Cardiac septum (tissue), 1 donor: ENCODE measurements at regions not wholly inside any gene's neighbourhood (a gene's known extent, or its start where the extent isn't known, plus 50 kb on each side); places are given as distances from the start of the nearest gene placed in this dataset.
"Not testable (repeated sequence)": the region's sequence is repeated elsewhere in the genome, so short reads cannot be mapped to it uniquely, and the experiment has no call there.

Experiments used
- DNase-seq: peaks from one replicate; pipeline ENCODE4 v3.0.0-alpha.2; 2020; ENCODE audit warnings: low spot score
- intact Hi-C: fragments of 100-400 bp; cut with DNase I; formaldehyde crosslinking; loops from one replicate; pipeline ENCODE4 v1.14.0; 2022
- donor health status: DM: no; HTN: no; CAD: no.

DNA sequence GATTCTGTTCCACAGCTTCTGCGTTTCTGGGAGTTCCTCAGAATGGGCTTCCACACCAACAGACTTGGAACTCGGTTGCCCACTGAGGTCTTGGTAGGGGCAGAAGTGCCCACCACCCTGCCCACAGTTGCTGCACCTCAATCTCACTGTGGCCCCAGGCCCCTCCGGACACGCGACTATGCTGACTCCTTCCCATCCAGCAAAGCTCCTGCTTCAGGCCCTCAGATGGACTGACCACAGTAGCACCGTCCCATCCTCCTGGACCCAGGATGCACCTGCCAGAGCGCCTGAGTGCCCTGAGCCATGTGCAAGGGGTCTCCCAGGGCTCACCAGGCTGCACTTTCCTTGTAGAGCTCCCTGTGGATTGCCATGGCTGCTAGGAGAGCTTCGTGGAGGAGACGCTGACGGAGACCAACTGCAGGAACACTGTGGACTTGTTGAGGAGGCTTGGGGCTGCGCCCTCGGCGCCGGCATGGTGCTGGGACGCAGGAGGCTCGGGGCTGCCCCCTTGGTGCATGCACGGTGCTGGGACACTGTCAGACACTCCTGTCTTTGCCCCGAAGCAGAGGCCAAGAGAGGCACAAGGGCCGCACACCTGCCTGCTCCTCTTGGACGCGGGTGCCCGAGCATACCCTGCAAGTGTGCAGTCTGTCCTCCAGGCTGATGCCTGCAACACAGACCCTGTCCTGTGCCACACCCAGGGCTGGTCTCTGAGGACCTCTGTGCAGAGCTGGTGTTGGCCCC is 201.3 kb downstream of the LIPI start:
- DNase-seq, intact Hi-C loops: not testable (repeated sequence)

GRCh38 chr21:14008436-14008835 is 202.3 kb downstream of the LIPI start:
- DNase-seq, intact Hi-C loops: not testable (repeated sequence)

DNA sequence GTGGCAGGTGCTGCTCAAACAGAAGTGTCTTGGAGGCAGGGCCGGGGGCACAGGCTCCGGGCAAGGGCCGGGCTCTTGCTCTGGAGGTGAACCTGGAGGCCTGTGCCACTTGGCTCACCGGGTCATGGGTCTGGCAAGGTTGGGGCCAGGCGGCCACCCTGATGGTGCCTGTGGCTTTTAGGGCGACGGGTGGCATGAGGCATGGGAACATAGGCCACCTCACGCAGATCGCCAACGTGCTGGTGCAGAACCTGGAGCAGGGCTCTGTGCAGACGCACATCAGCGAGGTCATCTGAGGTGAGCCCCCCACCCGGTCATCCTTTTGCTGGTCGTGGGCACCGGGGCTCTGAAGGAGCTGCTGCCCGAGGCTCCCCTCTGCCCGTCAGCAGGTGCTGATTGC is 202.7 kb downstream of the LIPI start:
- intact Hi-C loops, DNase-seq: not testable (repeated sequence)

DNA sequence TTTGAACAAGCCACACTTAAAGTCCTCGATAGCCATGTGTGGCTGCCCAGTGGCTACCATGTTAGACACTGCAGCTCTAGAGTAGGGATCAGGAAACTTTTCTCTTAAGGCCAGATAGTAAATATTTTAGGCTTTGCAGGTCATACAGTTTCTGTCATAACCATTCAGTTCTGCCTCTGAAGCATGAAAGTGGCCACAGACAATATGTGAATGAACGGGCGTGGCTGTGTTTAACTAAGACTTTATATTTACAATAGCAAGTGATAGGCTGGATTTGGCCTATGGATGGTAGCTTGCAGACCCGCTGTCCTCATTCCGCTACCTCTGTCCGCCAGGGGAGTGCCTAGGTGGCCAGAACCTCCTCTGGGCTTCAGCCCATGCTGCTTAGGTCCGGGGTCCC is 204.6 kb downstream of the LIPI start:
- DNase-seq, intact Hi-C loops: not testable (repeated sequence)

DNA sequence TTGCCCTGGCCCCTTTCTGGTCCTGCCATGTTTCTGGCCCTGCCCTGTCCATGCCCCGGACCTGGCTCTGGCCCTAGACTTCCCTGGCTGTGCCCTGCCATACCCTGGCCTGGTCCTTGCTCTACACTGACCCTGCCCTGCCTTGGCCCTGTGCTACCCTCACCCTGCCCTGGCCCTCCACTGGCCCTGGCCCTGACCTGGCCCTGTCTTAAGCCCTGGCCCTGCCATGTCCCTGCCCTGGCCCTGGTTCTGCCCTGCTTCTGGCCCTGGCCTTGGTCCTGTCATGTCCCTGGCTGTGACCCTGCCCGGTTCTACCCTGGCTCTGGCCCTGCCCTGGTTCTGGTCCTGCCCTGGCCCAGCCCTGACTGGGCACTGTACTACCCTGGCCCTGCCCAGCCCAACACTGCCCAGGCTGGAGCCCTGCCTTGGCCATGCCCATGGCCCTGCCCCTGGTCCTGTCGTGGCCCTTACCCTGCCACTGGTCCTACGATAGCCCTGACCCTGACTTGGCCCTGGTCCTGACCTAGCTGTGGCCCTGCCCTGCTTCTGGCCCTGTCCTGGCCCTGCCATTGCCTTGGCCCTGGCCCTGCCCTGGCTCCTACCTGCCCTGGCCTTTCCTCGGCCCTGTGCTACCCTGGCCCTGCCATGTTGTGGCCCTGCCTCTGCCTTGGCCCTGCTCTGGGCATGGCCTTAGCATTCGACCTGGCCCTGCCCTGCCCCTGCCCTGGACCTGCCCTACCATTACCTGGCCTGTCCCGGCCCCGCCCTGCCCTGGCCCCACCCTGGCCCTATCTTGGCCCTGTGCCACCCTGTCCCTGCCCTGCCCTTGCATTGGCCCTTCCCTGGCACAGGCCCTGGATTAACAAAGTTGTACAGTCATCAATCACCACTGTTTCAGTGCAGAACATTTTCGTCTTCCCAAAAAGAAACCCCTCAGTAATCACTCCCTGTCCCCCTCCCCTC is 223.5 kb downstream of the LIPI start:
- intact Hi-C loops, DNase-seq: not testable (repeated sequence)

- not testable (repeated sequence) for DNase-seq
Measured at GRCh38 chr21:13985865-13986863, 224.6 kb downstream of the LIPI start.

GRCh38 chr21:13985137-13985864 is 225.5 kb downstream of the LIPI start:
- peak; percentile 72 for DNase-seq
- intact Hi-C loops: not testable (repeated sequence)

More at GRCh38 chr21:13985865-13986863, 224.6 kb downstream of the LIPI start:
- intact Hi-C loops: not testable (repeated sequence)

GRCh38 chr21:13984728-13985127 is 226.0 kb downstream of the LIPI start:
- DNase-seq, intact Hi-C loops: not testable (repeated sequence)

DNA sequence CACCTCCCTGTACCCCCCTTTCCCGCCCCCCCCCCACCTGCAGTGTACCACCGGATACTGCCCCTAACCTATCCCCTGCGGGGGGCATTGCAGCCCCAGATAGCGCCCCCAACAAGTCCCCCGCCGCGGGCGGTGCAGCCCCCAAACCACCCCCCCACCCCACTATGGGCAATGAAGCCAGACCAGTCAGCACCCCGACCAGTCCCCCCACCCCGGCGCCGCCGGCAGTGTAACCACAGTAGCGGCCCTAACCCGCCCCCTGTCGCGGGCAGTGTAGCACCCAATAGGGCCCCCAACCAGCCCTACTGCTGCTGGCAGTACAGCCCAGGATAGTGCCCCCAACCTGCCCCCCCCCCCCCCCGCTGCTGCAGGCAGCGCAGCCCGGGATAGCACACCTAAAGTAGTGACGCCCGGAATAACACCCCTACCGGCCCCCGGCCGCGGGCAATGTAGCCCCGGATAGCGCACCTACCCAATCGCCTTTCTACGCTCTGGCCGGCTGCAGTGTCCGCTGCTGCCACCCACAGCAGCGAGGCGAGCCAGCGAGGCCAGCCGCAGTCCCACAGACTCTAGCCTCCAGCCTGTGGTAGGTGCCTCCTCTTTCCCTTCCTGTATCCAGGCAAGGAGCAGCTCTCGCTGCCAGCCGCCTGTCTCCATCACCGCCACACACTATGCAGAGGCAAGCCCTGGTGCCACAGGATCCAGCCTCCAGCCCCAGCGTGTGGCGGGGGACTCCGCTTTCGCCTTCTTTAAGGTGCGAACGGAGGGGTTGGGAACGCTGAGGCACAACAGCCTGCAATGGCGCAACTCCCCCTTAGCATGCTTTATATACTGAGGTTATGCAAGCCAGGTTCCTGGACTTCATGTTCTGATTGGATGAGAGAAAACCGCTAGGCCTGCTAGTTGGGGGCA is 229.3 kb downstream of the LIPI start:
- DNase-seq, intact Hi-C loops: not testable (repeated sequence)

GRCh38 chr21:13980115-13980662 is 230.6 kb downstream of the LIPI start:
- intact Hi-C loops, DNase-seq: not testable (repeated sequence)

DNA sequence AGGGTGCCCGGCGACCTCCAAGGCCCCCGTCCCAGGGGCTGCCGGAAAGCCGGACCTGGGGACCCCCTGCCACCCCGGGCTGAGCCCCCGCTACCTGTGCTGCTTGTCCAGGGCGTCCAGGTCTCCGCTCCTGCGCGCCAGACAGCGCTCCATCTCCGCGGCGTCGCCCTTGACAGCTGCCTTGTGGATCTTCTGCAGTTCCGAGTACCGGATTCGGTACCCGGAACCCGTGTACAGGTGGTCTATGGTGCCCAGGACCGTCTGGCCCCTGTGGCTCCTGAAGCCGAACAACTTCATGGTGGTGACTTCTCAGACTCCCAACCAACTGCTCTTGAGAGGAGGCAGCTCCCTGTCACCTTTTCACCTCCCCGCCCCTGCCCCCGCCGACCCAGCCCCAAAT is 231.1 kb downstream of the LIPI start:
- intact Hi-C loops, DNase-seq: not testable (repeated sequence)

DNA sequence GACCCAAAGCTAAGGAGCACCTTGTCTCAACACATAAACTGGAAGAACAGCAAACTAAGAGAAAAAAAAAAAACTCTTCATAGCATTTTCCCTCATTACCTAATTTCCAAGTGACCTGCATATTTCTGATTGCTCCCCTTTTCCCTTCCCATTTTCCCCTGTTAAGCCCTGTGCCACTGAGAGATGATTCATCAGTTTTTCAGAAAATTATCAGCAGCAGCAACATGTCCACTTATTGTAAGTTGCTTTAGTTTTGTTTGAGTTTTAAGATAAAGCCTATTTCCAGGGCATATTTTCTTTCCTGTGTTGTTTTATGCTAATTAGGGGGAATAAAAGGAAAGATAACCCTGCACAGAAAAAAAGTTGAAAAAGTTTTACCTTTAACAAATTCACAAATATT is 236.2 kb downstream of the LIPI start:
- intact Hi-C loops, DNase-seq: not testable (repeated sequence)

- intact Hi-C loops, DNase-seq: not testable (repeated sequence)
Measured at GRCh38 chr21:13969853-13970252, 240.9 kb downstream of the LIPI start.

- intact Hi-C loops, DNase-seq: not testable (repeated sequence)
Measured at GRCh38 chr21:13969002-13969401, 241.8 kb downstream of the LIPI start.

DNA sequence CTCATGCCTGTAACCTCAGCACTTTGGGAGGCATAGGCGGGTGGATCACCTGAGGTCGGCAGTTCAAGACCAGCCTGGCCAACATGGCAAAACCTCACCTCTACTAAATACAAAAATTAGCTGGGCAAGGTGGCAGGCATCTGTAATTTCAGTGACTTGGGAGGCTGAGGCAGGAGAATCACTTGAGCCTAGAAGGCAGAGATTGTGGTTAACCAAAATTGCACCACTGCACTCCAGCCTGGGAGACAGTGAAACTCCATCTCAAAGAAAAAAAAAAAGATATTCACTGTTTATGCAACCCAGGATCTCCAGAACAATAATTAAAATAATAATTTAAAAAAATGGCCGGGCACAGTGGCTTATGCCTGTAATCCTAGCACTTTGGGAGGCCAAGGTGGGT is 247.5 kb downstream of the LIPI start:
- DNase-seq, intact Hi-C loops: not testable (repeated sequence)

DNA sequence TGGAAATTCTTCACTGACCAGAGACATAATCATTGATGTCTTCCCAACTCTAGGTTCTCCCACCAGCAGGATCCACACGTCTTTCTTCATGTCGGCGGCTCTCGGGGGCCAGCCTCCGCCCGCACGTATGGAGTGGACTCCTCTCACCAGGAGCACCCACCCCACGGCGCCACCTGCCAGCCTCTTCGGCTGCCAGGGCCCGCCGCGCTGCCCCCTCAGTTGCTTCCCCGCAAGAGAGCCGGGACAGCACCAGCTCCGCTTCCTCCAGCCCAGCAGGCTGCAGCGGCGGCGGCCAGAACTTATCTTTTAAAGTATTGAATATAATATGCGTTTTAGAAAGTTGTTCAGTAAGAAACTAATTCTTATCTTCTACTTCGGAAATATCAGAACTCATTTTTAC is 273.5 kb downstream of the LIPI start:
- no peak for DNase-seq
- intact Hi-C loops: no loop called here
